Suppressor macrophage (primary cell): ENCODE measurements at regions not wholly inside any gene's neighbourhood (a gene's known extent, or its start where the extent isn't known, plus 50 kb on each side); places are given as distances from the start of the nearest gene placed in this dataset.

Experiments
- DNase-seq, 4 experiments: peaks; one replicate each; pipeline ENCODE4 v3.0.0-alpha.2; 2020 to 2022

DNA sequence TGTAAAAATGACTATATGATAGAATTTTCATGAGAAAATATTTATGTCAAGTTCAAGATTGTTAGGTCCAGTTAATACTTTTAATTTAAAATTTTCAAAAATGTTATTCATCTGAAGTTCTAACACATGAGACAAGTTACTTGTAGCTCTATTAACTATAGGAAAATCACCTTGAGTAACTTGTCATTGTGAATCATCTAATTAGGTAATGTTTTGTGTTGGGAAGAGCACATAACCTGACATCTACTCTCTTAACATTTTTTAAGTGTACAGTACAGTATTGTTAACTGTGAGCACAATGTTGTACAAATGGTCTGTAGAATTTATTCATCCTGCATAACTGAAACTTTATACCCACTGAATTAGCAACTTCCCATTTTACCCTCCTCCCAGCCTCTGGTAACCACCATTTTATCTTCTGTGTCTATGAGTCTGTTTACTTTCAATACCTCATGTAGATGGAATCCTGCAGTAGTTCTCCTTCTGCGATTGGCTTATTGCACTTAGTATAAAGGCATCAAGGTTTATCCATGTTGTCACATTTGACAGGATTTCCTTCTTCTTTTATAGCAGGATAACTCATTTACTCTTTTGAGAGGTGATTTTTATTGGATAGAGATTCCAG is 54.6 kb downstream of the ARL4A start:
- no peak for DNase-seq

DNA sequence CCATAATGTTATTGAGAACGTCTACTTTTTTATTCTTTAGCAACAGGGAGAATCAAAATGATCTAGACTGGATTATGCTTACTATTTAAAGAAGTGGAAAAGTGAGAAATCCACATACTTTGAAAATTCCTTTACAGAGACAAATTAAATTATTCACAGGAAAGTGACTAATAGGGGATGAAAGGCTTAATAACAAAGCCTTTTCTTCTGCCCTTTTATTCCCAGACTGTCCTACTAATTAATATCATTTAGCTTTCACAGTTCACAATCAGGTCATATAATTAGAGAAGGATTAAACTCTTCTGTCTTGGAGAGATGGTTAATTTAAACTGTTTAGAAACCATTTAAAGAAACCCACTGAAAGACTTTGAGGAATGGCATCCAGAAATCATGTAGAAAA is 58.8 kb downstream of the ARL4A start:
- no peak for DNase-seq

DNA sequence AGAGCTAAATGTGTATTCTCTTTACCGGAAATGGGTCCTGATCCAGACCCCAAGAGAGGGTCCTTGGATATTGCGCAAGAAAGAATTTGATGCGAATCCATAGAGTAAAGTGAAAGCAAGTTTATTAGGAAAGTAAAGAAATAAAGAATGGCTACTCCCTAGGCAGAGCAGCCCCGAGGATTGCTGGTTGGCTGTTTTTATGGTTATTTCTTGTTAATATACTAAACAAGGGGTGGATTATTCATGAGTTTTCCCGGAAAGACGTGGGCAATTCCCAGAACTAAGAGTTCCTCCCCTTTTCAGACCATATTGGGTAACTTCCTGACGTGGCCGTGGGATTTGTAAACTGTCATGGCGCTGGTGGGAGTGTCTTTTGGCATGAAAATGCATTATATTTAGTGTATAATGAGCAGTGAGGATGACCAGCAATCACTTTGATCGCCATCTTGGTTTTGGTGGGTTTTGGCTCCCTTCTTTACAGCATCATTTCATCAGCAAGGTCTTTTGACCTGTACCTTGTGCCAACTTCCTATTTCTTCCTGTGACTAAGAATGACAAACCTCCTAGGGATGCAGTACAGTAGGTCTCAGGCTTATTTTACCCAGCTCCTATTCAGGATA is 60.4 kb downstream of the ARL4A start:
- no peak for DNase-seq

DNA sequence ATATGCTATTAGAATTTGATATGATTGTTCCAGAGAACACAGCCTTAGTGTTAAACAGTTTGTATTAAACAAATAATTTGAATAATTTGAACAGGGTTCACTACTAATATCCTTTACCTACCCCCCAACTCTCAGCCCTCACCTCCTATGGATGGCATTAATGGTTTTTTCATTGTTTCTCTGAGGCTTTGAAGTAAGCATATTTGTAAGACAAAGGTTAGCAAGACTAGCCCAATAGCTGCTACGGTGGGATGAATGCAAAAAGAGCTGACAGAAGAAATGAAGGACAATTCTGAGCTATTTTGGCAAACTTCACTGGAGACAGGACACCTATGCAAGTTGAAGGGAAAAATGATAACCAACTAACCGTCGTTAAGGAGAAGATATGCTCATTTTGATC is 61.6 kb downstream of the ARL4A start:
- no peak for DNase-seq

DNA sequence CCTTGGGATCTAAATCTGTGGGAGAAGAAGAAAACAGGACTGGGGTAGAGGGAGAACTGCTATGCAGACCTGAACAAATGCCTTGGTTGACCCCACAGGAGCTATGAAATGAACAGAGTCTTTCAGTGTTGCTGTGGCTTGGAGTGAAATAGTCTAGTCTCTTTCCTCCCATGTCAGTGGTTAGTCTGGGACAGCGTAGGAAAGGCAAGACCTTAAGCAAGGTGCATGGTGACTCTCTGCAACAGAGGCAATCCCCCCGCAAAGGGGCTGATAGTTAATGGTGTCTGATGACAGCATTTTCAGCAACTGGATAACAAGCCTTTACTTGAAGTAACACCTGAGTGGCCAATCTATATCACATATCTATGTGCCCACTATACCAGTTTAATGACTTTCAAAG is 62.3 kb downstream of the ARL4A start:
- DNase-seq = no peak

DNA sequence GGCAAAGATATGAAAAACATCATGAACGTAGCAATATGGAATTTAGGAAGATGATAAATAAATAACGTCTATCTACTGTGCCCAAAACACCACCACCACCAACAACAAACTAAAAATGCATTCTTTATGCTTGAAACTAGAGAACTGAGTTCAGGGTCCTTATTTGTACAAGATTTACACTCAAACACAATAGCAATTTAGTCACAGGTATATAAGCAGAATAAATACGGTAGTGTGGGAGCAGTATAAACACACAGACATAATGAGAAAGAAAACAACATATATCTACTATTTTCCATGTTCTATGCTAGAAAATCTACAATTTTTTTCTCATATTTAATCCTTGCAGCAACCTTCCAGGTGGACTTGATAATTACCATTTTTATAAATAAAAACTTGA is 64.3 kb downstream of the ARL4A start:
- DNase-seq = no peak

DNA sequence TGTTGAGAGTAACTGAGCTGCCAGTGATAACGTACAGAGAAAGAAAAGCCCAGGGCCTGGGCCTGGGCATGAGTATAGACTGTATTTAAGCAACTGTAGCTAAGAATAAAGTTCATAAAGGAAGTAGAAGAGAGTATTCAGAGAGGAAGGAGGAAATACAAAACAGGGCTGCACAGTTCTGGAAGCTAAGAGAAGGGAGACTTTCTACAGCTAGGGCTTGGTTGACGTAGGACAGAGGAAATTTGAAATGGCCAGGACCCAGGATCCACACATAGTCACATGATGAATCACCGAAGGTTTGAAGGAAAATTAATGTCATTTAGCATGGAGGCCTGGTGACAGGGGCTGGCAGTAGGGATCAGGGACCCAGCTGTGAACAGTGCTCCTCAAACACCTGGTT is 66.7 kb downstream of the ARL4A start:
- peak in 2 of 4 experiments; percentile 5 to 22 for DNase-seq

DNA sequence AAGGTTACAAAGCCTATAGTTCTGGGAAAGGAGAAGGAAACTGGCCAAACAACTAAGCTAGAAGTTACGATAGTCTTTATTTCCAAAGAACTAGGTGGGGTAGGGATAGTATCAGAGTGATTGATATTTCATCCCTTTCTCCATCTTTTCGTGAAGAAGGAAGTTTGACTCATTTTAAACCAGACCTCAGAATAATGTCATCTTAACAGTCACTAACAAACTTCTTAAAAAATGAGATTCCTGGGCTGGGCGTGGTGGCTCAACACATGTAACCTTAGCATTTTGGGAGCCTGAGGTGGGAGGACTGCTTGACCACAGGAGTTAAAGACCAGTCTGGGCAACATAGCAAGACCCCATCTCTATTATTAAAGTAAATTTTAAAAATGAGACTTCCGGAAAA is 69.4 kb downstream of the ARL4A start:
- no peak for DNase-seq

DNA sequence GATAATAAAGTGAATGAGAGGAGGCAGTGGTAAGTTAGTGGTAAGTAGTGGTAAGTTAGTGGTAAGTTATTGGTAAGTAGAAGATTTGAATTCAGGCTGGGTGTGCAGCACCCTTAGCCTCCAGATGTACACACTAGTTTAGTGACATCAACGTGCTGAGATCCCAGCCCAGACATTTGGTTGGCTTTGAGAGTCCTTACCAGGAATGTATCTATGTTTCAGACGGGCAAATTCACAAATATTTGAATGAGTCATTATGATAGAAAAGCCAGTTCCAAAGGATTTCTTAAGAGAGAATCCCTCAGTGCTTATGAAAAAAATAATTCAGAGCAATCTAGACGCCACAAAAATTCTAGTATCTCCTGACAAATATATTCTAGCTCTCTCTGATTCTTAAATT is 70.0 kb downstream of the ARL4A start:
- no peak for DNase-seq

DNA sequence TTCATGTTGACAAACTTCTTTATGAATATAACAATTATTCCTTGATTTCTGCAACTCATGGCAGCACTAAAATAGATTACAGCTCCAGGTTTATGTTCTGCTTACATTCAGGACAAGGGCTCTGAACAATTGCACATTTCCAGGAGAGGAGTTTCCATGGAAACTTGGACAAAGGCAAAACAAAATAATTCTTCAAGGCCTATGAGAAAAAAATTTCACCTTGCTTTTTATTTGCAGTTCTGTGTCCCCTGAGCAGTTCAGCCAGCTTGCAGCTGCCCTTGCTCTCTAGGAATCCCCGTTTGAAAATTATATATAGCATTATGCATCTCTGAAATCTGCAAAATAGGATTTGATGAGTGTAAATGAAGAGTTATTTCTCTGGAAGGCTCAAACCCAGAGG is 71.7 kb downstream of the ARL4A start:
- DNase-seq = no peak

DNA sequence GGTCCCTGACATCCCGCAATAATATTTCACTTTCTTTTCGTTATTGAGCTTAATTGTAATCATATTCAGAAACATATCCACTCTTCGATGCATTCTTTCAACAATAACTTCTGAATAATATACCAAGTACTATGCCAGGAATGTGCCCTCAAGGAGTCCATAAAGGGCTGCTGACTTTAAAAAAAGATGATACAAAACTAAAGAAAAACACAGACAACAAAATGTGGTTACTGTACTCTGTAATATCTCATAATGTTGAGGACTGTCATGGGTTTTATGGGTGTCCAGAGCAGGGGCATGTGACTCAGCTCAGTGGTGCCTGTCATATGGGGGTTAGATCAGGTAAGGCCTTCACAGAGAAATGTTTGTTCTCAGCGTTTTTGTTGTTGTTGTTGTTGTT is 73.7 kb downstream of the ARL4A start:
- no peak for DNase-seq

DNA sequence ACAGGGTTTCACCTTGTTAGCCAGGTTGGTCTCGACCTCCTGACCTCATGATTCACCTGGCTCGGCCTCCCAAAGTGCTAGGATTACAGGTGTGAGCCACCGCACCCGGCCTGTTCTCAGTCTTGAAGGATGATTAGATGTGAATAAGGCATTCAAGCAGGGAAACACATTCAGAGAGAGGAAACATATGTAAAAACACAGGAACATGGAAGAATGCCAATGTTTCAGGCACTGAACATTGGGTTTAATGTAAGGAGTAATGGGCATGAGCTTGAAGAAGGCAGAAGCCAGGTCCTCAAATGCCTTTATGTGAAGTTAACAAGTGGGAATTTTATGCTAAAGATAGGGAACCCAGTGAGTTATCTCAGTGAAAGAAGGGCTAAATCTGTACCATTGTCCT is 74.3 kb downstream of the ARL4A start:
- DNase-seq = no peak

DNA sequence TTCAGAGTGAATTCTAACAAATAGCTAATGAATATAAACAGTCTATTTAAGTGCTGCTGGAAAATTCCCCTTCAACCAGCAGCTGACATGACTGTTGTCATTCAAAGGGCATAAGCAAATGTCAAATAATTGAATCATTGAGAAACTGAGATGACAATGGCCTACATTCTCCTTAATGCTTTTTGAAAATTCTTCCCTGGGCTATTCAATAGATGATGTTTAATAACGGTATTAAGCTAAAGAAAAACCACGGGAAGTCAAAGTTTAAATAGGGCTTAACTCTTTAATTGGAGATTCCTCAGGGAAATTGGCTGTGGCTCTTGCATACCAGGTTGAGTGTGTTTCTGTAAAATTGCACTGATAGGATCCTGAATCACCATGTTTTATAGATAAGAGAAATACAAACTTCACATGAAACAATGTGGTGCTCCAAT is 77.0 kb downstream of the ARL4A start:
- DNase-seq = no peak

DNA sequence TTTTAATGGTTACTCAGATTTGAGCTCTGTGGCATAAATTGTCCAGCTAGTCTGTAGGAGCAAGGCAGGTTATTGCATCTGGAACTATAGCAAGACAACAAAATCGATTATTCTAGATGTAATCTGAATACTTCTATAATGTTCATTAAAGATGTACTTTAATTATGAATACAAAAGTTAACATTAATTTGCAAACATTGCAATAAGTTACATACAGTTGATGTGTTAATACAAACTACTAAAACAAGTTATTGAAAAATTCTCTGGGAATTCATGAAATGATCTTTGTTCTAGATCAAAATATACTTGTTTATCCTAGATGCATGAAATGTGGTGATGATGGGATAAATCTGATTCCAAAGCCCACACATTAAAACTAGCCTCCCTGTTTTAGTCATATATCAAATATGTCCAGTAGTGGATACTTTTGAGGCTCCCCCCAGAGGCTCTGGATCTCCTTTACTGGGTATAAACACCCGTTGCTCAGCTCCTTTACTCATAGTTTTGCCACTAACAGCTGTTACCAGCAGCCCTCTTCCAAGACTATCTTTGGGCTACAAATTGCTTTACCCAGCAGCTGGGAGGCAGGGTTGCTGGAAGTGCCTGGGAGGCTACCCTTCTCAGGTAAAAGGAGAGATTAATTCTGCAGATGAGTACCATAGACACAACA is 78.1 kb downstream of the ARL4A start:
- no peak for DNase-seq

DNA sequence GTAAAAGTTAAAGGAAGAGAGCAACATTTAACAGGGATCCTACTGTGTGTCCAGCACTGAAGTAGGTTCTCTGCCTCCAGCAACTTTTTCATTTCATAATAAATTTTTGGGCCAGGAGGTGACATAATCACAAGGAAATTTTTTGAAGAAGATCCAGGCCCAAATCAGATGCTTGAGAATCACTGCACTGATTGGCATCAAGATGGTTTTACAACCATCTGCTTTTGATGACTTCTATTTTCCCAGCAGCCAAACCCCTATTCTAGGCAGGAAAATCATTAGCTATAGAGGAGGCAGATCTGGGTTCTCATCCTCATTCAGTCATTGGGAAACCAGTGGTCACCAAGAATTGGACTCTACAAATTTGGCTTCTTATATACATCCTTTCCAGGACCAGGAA is 79.0 kb downstream of the ARL4A start:
- no peak for DNase-seq

DNA sequence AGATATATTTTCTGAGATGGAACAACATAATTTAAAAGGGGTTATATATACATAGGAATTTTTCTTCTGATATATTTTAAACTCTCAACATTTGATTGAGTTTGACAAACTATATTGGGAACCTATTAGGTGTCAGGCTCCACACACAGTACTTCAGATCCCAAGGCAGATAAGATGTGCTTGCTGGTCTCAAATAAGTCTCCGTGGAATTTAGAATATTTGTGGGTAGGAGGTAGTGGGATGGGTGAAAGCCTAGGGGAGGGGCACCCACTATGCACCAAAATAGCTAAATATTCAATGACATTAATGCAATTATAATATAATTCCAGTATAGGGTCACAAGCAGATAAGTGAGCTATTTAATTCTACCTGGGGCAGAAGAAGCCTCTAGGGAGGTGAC is 81.5 kb downstream of the ARL4A start:
- DNase-seq = no peak

DNA sequence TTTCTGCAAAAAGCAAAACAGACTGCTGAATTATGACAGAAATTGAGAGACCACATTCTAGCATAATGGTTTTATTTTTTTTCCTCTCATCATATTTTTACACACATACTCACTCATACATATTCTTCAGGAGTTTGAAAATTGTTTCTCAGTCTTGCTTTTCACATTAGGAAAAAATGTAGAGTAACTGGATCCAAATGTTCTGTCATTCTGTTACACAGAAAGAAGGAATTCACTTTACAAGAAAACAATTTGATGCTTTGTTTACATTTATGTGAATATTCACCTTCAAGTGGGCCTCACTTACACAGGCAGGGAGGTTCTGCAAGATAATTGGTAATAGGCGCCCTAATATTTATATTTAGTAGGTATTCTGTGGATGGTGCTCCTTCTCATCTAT is 82.0 kb downstream of the ARL4A start:
- DNase-seq = no peak

DNA sequence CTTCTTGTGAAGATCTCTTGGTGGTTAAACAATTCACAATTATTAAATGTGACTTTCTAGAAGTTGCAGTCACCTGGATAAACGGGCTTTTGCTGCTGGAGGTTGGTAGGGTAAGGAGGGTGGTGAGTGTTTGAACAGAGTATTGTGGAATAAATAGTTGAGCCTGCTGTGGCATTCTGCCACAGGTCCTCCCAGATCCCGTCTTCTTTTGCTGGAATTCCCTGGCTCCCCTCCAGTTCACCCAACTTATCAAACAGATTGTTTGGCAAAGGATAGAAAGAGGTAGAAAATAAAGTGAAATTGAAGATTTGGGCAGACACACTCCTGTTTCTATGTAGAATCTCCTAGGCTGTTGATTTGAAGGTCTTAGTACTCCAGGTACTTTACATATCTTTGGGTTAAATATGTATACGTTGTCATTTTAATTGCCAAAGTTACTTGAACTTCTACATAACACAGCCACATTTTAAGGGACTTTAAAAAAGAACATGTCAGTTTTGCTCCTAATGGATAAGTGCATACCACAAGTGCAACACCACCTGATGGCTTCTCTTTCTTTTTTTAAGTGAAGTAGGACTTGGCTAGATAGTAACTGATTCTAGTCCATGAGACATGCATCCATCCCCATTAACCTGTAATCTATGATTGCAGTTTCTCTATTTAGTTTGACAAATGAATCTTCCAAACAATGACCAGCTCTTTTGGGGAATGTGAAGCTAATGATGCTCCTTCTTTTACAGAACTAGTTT is 83.0 kb downstream of the ARL4A start:
- no peak for DNase-seq

DNA sequence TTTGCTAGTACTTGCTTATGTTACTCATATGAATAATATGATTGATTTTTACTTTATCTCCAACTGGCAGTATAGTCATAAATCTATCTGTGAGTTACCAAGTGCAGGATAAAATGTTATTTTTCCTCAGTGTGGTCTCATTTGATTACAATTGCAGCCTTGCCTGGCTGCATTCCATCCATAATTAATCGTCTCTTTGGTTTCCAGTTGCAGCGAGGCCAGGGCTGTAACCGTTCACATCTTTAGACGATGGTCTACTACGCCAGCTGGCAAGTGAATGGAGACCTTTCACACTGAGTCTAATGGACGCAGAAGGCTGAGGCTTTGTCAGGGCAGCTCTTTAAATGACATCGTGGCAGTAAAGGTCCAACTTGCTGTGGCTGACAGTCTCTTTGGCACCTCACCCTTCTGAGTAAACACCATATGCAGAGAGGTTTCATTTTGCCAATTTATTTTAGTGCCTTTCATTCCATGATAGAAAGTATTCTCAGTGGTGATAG is 84.0 kb downstream of the ARL4A start:
- DNase-seq = no peak

DNA sequence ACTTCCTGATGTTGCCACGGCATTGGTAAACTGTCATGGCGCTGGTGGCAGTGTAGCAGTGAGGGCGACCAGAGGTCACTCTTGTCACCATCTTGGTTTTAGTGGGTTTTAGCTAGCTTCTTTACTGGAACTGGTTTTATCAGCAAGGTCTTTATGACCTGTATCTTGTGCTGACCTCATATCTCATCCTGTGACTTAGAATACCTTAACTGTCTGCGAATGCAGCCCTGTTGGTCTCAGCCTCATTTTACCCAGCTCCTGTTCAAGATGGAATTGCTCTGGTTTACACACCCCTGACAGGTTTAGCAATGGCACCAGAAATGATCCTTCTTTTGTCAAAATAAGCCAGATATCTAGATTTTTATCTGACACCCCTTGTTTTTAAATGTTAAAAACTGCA is 85.3 kb downstream of the ARL4A start:
- no peak for DNase-seq

DNA sequence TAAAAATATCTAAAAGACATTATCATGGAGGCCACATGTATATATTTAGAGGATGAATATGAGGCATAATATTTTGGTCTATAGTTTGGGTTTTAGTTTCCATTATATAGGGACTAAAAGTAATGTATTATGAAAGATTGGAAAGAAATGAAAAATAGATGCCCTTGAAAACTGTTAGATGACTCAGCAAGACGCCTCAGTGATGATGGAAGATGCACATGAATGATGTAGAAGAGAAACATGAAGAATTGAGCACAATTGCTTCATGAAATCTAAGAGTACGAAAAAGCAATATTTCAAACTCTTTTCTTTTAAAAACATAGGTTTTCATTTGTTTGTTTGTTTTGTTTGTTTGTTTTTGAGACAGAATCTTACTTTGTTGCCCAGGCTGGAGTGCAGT is 89.8 kb downstream of the ARL4A start:
- DNase-seq = no peak

DNA sequence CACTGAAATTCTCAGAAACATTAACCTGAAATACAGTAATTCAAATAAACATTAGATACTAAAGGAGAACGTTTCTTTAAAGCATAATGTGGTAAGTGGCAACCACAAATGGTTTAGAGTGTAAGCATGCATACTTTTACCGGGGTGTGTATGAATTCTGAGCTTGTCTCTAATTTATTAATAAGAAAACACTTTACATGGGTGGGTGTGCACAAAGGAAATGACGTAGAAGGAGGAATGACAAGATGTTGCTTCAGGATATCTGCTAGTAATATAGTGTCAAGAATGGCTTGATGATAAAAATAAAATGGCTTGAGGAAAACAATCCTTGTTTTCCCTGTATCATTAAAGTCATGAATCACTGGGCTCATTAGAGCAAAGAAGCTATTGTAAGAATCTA is 92.5 kb downstream of the ARL4A start:
- DNase-seq = no peak

DNA sequence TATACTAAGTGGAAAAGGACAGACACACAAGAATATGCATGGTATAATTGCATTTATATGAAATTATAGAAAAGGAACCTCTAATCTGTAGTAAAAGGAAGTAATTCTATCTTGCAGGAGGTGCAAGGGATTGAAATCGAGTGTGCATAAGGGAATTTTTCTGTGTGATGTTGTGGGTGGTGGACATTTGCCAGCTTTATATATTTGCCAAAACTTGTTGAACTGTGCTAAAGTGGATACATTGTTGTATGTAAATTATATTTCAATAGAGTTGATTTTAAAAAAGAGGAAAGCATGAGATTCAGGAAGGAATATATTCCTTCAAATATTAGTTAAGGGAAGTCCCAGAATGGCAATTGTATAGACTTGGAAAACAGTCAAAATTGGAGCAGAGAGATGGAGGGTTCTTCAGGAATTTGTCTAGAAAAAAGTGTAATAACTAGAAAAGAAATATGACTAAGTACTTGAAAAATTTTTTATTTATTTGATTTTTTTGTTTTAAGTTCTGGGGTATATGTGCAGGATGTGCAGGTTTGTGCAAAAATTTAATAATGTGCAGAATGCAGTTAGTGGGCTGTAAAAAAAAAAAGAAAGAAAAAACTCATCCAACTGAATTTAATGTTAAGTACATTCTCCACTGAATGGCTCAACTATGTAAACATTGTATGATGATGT is 96.1 kb downstream of the ARL4A start:
- no peak for DNase-seq
